HepG2 (cell line): ENCODE measurements at regions not wholly inside any gene's neighbourhood (a gene's known extent, or its start where the extent isn't known, plus 50 kb on each side); places are given as distances from the start of the nearest gene placed in this dataset.

Experiments used
- ATF2 ChIP-seq: sonication (generic); formaldehyde crosslinking; IDR thresholded peaks from 2 replicates; pipeline ENCODE4 v1.4.0; 2020; ENCODE audit warnings: missing genetic modification reagents
- CTCF ChIP-seq: sonication (generic); formaldehyde crosslinking; IDR thresholded peaks from 2 replicates; pipeline ENCODE4 v1.5.0; 2020; ENCODE audit warnings: mild to moderate bottlenecking, missing genetic modification reagents, moderate library complexity
- GTF2F1 ChIP-seq: fragments of 150-350 bp; IDR thresholded peaks from 2 replicates; pipeline ENCODE4 v1.6.1; 2014; ENCODE audit warnings: low read length
- KAT8 ChIP-seq: IDR thresholded peaks from 2 replicates; pipeline ENCODE4 v1.6.1; 2016; ENCODE audit warnings: missing genetic modification reagents, missing compliant biosample characterization
- PHF20 ChIP-seq: sonication (generic); formaldehyde crosslinking; IDR thresholded peaks from 2 replicates; pipeline ENCODE4 v1.5.0; 2020; ENCODE audit warnings: mild to moderate bottlenecking, missing genetic modification reagents
- SMAD1 ChIP-seq: sonication (generic); formaldehyde crosslinking; IDR thresholded peaks from 2 replicates; pipeline ENCODE4 v1.4.0; 2020; ENCODE audit warnings: missing genetic modification reagents, low read depth, mild to moderate bottlenecking, borderline replicate concordance
- ZNF704 ChIP-seq: sonication (generic); formaldehyde crosslinking; IDR thresholded peaks from 2 replicates; pipeline ENCODE4 v1.8.1; 2023; ENCODE audit warnings: mild to moderate bottlenecking, inconsistent platforms, moderate library complexity, missing genetic modification reagents, borderline replicate concordance

GRCh38 chr15:67005294-67005996, 60.0 kb upstream of the SMAD3 start:
- no peak for TF ChIP-seq ZNF704 (CRISPR knock-in tag)
- TF ChIP-seq ATF2 (CRISPR knock-in tag) = no peak
- no peak for TF ChIP-seq CTCF (CRISPR knock-in tag)
- no peak for TF ChIP-seq SMAD1 (CRISPR knock-in tag)
- no peak for TF ChIP-seq KAT8 (CRISPR knock-in tag)
- TF ChIP-seq PHF20 (CRISPR knock-in tag) = no peak
- no peak for TF ChIP-seq GTF2F1
